HG02884 (cell line): ENCODE measurements at regions not wholly inside any gene's neighbourhood (a gene's known extent, or its start where the extent isn't known, plus 50 kb on each side); places are given as distances from the start of the nearest gene placed in this dataset.
"Not testable (repeated sequence)": the region's sequence is repeated elsewhere in the genome, so short reads cannot be mapped to it uniquely, and the experiment has no call there.

Experiments
- ATAC-seq: cut with Tn5 transposase; IDR thresholded peaks from one replicate; pipeline ENCODE4 v1.9.1; 2021; ENCODE audit warnings: mild to moderate bottlenecking, moderate library complexity; ENCODE audit not compliant: unreplicated experiment

DNA sequence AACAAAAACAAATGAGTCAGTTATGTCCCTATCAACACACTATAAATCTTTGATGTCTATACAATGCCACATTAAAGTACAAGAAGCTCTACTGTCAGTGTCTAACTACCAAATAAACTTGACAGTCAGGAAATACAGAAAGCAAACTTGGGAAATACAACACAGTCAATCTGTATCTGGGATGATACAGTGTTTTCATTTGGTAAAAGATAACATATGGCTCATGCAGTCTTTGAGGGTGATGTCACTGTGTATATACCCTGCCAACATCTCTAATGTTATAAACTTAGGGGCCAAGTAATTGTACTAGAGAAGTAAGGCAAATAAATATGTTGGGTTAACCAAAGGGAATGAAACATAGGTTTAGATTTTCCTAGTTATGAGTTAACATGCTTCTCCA lies 552.5 kb upstream of the ADAMTS5 start:
- no peak for ATAC-seq

DNA sequence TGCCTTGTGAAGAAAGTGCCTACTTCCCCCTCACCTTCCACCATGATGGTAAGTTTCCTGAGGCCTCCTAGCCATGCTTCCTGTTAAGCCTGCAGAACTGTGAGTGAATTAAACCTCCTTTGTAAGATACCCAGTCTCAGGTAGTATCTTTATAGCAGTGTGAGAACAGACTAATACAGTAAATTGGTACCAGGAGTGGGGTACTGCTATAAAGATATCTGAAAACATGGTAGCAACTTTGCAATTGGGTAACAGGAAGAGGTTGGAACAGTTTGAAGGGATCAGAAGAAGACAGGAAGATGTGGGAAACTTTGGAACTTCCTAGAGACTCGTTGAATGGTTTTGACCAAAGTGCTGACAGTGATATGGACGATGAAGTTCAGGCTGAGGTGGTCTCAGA lies 550.3 kb upstream of the ADAMTS5 start:
- not testable (repeated sequence) for ATAC-seq

DNA sequence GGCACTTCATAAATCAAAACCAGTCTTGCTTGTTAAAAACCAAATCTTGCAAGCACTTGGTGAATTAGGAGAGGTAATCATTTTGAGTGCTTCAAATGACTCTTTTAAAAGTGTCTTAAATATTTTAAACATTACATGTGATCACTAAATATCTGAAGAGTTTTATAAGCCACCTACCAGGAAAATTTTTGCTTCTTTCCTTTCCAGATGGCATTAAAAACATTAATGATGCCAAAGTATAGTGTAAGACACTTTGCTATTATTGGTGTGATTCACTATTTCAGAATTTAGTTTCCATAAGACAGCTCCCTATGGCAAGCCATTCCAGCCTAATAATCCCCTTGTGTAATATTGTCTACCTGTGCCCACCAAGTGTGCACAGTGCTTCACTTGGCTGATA lies 548.8 kb upstream of the ADAMTS5 start:
- ATAC-seq = no peak

DNA sequence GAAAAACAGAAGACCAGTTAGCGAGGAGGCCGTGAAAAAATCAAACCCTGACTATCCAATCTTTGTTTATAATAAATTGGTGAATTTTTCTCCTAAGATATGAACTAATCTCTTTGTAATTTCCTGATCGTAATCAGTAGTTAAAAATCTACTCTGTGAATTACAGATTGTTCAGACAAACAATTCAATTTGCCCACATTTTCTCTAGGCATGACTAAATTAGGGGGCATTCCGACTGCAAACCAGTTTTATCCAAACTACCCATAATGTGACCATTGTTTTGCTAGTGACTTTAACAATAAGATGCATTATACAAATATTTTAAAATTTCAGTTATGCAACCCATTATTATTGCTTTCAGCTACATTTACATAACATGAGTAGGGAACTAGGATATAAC lies 546.9 kb upstream of the ADAMTS5 start:
- ATAC-seq = no peak

DNA sequence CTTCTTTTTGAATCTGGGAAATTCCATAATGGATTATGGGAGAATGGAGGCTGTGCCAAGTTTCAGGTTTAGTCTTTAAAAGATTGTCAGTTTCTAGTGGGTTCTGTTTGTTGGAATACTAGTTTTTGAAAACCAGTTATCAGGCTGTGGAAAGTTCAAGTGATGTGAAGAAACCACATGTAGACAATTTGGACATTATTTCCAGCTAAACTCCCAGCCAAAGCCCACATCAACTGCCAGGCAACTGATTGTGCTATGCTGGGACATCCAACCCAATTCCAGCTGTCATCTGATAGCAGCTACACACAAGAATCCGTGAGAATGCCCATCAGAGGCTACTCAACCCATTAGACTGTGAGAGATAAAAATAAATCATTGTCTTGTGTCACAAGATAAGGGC lies 546.1 kb upstream of the ADAMTS5 start:
- no peak for ATAC-seq

DNA sequence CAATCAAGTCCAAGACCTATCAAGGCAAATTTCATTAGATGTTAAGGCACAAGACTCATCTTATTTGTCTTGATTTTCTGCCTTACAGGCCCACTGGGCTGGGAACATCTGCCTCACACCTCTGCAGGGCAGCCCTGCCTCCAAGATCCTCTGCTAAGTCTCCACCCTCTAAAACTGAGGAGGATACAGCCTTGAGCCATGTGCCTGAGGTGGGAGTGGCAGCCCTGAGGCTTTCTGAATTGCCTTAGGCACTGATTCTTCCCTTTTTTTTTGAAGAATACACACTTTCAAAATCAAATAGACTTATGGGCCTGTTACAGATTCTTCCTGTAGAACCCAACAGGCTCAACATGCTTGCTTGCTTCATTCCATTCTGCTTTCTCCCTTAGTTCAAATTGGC lies 544.3 kb upstream of the ADAMTS5 start:
- ATAC-seq = no peak

DNA sequence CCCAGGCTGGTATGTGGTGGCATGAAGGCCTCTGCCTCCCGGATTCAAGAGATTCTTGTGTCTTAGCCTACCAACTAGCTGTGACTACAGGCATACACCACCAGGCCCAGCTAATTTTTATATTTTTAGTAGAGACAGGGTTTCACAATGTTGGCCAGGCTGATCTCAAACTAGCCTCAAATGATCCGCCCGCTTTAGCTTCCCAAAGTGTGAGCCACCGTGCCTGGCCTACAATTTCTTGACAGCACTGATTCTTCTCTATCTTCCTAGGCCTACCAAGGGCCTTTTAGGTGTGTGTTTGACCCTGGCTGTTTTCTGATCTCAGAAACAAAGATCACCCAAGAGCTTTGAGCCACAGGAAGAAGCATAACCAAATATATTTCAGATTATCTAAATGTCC lies 540.8 kb upstream of the ADAMTS5 start:
- ATAC-seq = no peak

DNA sequence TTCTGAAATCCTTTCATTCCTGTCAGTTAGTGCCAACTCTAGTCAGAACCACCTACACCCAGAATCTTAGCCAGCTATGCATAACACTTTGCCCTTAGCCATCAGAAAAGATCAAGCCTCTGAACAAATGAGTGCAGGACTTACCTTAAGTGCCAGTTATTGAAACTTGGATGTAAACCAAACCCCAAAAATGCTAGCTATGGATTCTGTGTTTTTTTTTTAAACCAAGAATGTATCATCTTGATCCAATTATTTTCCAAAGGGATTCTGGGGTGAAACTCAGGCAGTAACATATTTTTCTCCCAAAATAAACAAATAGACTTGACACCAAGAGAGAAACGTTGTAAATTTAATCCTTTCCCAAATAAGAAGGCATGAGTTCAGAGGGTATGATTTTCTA lies 538.6 kb upstream of the ADAMTS5 start:
- no peak for ATAC-seq

DNA sequence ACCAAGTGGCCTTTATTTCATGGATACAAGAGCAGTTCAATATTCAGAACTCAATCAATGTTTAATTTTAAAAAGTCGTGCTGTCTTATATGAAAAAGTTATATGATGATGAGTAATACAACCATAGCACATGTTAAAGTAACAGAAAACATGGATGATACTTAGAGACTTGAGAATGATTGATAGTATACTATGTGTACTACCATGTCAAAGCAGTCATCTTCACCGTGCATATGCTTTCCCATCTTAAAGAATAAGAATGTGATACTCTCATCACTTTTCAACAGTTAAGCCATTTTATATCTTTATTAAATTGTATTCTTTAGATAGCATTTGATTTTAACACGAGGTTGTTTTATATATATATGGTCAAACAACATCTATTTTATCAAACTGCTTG lies 535.9 kb upstream of the ADAMTS5 start:
- no peak for ATAC-seq

DNA sequence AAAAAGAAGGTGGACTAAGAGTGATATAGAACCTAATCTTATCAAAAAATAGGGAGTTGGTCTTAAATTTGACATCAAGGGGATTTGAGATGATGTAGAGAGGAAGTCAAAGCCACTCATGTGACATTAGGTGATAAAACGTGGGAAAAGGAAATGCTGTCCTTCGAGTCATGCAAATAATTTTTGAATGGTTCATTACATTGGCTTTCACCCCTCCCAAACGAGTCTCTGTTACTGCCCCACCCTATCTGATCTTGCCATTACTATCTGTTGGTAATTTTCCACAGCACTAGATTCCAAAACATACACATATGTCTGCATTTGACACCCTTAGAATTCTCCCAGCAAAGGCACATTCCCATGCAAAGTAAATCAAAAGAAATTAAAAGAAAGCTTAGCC lies 531.1 kb upstream of the ADAMTS5 start:
- no peak for ATAC-seq

DNA sequence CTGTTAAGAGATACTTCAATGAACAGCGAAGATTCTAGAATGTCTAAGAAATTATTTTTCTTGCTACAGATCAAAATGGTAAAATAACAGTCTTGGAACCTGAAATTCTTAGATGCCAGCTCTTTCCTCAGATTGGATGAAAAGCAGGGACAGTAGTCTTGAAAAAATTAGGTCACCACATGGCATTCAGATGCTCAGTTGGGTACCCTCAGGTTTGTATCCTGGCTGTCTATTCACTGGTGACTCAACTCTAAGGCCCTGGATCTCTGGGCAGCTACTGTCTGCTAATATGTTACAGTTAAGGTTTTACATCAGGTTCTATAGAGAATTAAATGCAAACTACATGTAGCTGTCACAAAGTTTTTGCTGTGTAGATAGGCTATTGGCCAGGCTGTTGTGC lies 528.9 kb upstream of the ADAMTS5 start:
- no peak for ATAC-seq

DNA sequence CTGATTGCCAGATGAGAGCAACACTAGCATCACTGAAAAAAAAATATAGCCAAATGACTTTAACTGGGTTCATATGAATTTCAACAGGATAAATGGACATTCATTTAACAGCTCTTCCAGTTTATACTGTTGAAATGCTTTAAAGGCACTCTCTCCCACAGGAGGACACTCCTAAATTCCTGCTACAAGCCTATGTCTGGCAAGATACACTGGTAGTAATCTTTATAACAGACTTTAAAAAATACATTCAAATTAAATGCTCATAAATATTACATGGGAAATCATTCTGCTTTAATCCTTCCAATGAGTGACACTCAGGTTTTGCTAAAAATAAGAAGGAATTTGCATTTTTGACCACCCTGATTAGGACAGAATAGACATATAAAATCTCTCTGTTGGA lies 526.7 kb upstream of the ADAMTS5 start:
- ATAC-seq = no peak

DNA sequence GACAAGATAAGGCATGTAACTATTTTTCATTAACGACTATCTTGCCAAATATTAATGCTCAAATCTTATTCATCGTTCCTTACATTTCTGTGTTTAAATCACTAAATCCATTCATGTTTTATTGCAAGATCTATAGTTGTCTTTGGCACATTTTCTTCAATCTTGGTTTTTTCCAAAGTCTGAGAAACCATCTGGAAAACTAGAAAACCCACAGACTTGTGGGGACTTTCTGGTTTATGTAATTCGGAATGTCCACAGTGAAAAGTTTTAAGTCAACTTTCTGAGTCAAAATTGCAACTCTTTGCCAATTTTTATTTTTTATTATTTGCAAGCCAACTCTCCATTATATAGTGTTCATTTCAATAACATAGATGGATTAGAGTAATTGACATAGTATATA lies 520.8 kb upstream of the ADAMTS5 start:
- no peak for ATAC-seq

DNA sequence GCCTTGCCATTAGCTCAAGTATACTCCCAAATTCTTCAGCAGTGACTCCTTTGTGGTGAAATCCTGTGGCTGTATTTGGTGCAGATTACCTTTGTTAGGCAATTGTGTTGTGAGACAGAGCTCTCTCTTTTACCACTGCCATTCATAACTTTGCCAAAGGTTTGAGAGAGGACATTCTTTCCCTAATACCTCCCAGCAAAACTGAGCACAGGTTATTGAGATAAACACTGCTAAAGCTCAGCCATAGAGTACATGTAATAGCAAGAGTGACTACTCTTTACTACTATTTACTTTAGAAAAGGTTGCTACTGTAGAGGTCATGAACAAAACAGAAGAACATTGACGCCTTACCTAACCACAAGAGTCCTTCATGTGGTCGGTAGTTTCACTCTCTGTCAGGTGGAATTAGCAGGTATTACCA lies 514.0 kb upstream of the ADAMTS5 start:
- ATAC-seq = no peak

DNA sequence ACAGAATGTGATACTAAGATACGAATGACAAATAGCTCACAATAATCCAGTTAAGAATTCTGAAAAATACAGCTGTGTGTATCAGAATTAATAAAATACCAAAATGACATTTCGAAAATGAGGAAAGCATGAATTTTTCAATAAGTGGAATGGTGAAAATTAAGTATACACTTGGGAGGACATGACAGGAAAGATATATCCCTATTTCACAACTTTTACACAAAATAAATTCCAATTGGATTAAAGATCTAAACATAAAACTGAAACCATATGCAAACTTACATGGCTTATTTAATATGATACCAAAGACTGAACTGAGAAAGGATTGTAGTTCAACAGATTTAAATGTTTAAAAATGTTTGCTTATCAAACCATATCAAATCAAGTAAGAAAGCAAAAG lies 510.4 kb upstream of the ADAMTS5 start:
- no peak for ATAC-seq

DNA sequence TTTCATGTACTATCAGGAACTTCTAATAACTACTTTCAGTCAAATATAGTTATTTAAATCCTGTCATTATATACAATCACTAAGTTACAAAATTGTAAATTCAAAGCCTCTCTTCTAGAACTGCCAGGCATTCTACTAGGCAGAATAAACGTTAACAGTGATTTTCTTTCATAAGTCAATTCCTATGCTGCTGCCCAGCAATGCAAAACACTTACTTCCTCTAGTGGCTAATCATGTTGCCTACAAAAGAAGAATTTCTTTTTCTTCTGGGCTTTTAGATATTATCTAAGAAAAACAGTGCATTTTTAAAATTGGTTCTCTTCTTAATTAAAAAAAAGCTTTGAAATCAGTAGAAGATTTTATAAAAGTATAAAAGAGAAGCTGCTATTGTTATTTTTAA lies 509.8 kb upstream of the ADAMTS5 start:
- no peak for ATAC-seq

DNA sequence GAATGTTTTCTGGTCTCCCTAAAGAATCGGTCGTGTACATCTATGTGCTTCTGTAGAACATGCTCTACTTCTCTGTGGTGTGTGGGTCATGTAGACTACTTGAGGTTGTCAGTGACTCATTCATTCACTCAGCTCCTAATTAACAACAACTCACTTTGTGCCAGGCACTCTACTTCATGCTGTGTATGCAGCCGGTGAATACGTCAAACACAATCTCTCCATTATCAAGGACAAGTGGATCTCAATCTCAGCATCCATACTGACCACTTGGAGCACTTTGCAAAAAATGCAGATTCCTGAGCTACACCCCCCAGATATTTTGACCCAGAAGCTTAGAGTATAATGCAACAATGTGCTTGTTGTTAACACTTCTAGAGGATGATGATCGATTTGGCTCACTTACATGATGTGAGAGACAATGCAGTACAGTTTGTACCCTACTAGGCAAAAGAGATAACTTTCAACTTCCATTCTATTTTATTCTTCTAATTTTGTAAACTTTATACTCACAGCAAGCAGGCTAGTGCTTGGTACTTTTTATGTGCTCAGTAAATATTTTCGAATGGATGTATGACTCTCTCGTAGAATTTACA lies 508.6 kb upstream of the ADAMTS5 start:
- no peak for ATAC-seq

DNA sequence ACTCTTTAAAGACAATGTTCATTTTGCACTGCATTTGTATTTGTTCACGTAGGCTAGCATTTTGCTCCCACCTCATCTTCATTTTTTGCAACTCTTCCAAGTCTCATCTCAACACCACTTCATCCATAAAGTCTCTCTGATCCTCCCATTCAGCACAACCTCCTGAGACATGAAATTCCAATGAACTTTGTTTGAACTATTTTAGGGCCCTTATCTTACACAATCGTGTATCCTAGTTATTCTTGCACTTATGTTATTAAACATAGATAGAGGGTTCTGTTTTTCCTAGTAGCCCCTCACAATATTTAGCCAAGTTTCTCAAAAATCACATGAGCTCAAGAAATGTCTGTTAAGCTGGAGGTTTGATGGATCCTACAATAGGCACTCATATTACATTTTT lies 500.5 kb upstream of the ADAMTS5 start:
- no peak for ATAC-seq

DNA sequence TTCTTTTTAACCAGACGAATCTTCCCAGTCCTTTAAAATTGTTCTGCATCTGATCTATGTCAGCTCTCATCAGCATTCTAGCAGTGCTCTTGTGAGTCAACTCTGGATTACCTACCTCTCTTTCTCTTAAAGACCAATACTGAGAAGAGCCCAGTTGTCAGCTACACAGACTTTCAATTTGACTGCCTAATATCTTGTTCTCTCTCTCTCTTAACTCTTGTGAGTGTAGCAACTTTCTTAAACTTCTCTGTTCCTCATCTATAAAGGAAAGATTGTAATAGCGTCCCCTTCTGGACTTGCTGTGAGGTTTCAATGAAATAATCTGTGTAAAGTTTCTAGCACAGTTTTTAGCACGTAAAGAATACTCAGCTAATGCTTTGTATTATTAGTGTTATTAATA lies 499.3 kb upstream of the ADAMTS5 start:
- ATAC-seq = no peak

DNA sequence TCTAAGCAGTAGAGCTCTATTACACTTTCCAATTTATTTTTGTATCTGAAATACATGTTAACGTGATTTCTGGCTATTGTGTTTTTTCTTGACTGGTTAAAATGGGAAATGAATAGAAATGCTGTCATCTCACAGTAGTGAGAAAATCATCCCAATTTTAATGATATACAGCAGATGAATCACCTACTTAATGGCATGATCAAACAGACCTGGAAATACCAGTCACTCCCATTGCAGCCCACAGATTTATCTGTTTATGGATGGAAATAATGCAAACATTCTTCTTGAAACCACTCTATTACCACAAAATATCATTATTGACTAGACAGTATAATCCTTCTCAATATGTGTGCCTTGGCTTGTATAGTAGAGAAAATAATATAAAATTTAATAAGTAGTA lies 497.8 kb upstream of the ADAMTS5 start:
- ATAC-seq = no peak

DNA sequence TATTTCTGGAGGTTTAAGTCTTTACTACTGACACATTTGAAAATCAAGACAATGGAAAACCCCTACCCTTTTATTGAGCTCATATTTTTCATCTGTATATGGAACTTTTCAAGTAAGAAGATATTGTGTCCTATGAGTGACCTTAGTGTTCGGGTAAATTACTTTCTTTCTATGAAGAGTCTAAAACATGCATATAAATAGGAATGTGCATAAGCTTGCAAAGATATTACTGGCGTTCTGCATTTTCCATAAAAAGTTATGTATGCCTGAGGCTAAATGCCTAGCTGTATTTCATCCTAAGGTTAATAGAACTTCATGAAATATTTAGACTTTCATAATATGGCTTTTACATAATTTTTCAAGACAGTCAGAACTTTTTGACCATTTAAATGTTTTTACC lies 495.8 kb upstream of the ADAMTS5 start:
- no peak for ATAC-seq

DNA sequence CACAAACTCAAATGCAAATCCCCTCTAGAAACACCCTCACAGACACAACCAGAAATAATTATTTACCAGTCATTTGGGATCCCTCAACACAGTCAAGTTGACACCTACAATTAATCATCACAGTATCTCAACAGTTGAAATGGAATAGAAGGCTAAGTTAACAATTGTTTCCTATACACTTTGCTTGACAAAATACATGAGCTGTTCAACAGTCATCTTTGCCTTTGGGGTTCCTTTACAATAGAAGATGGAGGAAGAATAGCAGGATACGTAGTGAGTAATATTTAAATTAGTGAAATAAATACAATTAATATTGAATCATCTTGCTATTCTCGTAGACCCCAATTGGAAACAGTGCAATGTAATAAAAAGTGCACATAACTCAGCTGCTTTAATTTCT lies 487.3 kb upstream of the ADAMTS5 start:
- ATAC-seq = no peak

DNA sequence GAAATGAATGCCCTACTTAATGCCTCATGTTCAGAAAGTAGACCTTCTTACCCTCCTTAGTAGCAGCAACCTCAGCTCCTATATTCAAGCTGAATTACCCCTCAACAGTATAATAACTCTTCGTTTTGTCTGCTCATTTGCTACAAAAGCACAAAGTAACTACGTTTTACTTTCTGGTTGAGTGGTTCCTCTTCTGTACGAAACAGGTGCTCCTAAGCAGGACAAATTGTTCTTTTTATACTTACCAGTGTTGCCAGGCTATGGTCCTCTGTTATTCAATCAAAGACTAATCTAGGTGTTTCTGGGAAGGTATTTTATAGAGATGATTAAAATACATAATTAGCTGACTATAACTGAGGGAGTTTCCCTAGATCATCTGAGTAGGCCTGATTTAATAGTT lies 484.2 kb upstream of the ADAMTS5 start:
- no peak for ATAC-seq

DNA sequence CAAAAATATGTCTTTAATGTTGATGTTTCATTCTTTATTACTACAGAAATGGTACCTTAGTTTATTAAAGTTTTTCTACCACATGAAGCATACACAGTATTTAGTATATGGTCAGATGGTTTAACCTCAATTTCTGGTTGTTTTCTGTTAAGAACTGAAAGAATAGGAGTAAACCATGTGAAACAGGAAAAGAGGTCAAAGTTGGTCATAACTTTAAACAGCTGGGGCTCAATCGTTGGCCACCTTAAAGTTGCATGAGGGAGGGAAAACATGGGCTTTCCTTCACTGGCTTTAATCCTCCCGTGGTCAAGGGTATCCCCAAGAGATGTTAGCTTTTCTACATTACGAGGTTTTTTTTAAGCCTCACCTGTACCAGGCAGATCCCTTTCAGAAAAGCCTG lies 483.3 kb upstream of the ADAMTS5 start:
- ATAC-seq = no peak
